Heart left ventricle (tissue), 13 donors: ENCODE measurements at regions not wholly inside any gene's neighbourhood (a gene's known extent, or its start where the extent isn't known, plus 50 kb on each side); places are given as distances from the start of the nearest gene placed in this dataset.

Source experiments
- POLR2A ChIP-seq, 2 donors: fragments of 450-650 bp; IDR thresholded peaks; one replicate each; pipeline ENCODE4 v1.6.1; 2017; ENCODE audit warnings: antibody characterized with exemption in 2 of 2, mild to moderate bottlenecking in 2 of 2, moderate library complexity in 2 of 2
- TF ChIP-seq, protein P1 (sequence below), 12 donors: fragments of 200-600 bp; sonication (generic) in 4 of 12; IDR thresholded peaks; one replicate each; pipeline versions ENCODE4 v1.5.0 to v1.8.0; 2018 to 2022; ENCODE audit warnings: antibody characterized with exemption in 12 of 12, mild to moderate bottlenecking in 5 of 12
- donor health status: ischemic (EF 13 %, LVEDD 7.1; RV severe dilation, severe dysfunction).
- donor health status: DM: no; HTN: yes; CAD: no.
- donor health status: DM: no; HTN: no; CAD: no.
- donor health status: ischemic (EF 25% LVEDD 6.9; RV normal size, moderate dysfunction).
- donor health status: ischemic (EF 25% LVEDD 5.7; RV mildly dilated, moderate dysfunction).
- donor health status: ischemic (EF 35%, LVEDD 5.7; RV mildly dilated, moderate dysfunction).
- donor health status: nonischemic (EF 11% LVEDD 7.7; RV severe dilation, severe dysfunction).
- donor health status: DM: yes; HTN: yes; CAD: no.
- donor health status: PGD.
- donor health status: ischemic (EF 29% LVEDD 5.4; RV normal size, mild dysfunction).
- donor health status: nonischemic (EF 23%, LVEDD 6.1; RV moderate dilation, normal function).

- TF ChIP-seq, protein P1, sequence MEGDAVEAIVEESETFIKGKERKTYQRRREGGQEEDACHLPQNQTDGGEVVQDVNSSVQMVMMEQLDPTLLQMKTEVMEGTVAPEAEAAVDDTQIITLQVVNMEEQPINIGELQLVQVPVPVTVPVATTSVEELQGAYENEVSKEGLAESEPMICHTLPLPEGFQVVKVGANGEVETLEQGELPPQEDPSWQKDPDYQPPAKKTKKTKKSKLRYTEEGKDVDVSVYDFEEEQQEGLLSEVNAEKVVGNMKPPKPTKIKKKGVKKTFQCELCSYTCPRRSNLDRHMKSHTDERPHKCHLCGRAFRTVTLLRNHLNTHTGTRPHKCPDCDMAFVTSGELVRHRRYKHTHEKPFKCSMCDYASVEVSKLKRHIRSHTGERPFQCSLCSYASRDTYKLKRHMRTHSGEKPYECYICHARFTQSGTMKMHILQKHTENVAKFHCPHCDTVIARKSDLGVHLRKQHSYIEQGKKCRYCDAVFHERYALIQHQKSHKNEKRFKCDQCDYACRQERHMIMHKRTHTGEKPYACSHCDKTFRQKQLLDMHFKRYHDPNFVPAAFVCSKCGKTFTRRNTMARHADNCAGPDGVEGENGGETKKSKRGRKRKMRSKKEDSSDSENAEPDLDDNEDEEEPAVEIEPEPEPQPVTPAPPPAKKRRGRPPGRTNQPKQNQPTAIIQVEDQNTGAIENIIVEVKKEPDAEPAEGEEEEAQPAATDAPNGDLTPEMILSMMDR (IDR thresholded peaks at IDR 0.05): no peak
- no peak for TF ChIP-seq POLR2A (IDR thresholded peaks at IDR 0.05)
Observed at GRCh38 chr5:52708463-52708862, 79.3 kb upstream of the ITGA1 start.
